HG02938 (cell line): ENCODE measurements at regions not wholly inside any gene's neighbourhood (a gene's known extent, or its start where the extent isn't known, plus 50 kb on each side); places are given as distances from the start of the nearest gene placed in this dataset.
"Not testable (repeated sequence)": the region's sequence is repeated elsewhere in the genome, so short reads cannot be mapped to it uniquely, and the experiment has no call there.

Source experiments
- ATAC-seq: cut with Tn5 transposase; IDR thresholded peaks from one replicate; pipeline ENCODE4 v1.9.1; 2021; ENCODE audit warnings: mild to moderate bottlenecking, moderate library complexity; ENCODE audit not compliant: unreplicated experiment

DNA sequence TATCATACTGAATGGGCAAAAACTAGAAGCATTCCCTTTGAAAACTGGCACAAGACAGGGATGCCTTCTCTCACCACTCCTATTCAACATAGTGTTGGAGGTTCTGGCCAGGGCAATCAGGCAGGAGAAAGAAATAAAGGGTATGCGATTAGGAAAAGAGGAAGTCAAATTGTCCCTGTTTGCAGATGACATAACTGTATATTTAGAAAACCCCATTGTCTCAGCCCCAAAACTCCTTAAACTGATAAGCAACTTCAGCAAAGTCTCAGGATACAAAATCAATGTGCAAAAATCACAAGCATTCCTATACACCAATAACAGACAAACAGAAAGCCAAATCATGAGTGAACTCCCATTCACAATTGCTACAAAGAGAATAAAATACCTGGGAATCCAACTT is 52.5 kb upstream of the CCDC71L start:
- ATAC-seq = not testable (repeated sequence)

GRCh38 chr7:106714590-106715442 is 53.9 kb upstream of the CCDC71L start:
- not testable (repeated sequence) for ATAC-seq

DNA sequence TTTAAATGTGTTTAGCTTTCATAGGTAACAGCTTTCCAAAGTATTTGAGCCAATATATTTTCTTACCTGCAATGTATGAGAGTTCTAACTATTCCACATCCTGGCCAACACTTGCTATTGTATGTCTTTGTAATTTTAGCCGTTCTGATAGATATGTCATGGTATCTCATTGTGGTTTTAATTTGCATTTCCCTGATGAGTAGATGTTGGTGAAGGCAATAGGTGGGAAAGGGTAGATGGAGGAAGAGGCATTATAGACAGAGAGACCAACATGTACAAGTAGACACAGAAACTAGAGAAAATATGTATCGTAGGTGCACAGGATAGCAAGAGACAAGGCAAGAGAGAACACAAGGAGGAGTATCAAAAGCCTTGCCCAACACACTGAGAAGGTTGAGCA is 54.8 kb upstream of the CCDC71L start:
- no peak for ATAC-seq

DNA sequence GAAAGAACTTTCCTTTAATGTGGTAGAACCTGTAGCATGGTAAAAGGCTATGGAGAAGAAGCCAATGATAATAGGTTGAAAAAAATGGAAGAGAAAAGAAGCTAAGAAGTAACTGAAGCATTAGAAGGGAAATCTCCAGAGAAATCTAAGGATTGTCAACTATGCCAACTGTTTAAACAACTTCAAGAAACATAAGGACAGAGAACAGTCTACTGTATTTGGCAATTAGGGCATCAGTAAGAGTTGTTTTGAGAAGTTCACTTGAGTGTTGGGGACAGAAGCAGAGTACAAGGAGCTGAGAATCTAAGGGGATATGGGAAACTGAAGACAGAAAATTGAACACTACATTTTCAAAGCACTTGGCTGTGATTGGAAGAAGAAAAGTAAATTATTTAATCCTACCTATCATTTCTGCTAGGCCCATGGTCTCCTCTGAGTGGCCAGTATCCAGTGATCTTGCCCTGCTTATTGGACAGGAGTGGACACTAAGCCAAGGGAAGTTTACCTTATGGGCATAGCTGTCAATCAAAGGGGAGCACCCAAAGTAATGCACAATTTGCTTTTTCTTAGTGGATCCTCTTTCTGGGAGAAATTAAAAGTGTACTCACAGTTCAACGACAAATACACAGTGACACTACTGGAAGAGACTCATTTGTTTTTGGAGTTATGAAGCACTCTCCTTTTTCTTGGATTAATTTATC is 56.4 kb upstream of the CCDC71L start:
- no peak for ATAC-seq

DNA sequence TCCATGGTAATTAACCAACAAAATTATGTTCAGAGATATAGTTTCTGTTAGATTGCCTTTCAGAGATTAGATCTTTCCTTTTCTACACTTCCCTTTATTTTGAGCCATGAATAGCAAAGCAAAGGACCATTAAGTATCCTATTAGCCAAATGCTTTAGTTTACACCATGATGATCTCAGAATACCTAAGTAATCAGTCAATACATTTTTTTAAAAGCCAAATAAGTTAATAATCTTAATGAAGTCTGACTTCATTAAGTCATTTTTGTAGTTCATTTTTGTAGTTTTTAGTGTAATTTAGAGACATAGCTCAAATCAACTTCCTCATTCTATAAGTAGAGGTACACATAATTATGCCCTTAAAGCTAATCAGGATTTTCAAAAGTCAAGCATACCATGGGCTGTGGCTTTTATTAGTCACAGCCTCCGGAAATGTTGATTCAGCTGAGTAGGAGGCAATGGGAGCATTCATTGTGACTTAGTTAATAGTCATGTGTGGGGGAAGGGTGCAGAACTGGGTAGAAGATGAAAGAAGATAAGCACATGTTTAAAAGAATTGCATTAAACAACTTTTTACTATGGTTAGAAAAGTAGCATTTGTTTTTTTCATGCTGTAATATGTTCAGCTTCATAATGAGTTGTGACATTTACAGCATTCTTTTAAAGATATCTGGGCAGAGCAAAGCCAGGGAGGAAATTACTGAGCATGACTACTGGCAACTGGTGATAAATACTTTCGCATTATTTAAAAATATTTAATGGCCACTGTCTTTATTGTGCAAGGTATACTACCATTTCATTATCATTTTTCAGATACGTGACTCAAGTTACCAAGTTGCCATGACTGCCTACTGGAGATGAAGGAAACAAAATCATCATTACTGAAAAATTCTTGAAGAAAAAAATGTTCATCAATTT is 57.3 kb upstream of the CCDC71L start:
- peak; percentile 87 for ATAC-seq

DNA sequence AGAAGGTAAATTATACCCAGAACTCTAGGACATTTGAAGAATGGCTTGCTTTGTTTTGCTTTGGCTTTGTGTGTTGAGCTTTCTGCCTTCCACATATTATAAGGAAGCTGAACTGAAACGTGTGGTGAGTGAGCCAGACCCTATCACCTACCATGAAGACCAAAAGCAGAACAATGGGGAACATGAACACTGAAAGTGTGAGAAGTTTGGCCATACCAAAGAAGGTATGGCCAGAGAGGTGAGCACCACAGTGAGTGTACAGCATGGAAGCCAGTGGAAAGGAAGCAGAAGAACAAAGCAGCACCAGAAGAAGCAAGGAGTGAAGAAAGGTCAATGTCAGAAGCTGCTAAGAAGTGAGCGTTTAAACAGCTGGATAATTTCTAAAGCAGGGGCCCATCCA is 59.7 kb upstream of the CCDC71L start:
- peak; percentile 44 for ATAC-seq

- ATAC-seq = no peak
Observed at GRCh38 chr7:106721816-106722785, 61.1 kb upstream of the CCDC71L start.

DNA sequence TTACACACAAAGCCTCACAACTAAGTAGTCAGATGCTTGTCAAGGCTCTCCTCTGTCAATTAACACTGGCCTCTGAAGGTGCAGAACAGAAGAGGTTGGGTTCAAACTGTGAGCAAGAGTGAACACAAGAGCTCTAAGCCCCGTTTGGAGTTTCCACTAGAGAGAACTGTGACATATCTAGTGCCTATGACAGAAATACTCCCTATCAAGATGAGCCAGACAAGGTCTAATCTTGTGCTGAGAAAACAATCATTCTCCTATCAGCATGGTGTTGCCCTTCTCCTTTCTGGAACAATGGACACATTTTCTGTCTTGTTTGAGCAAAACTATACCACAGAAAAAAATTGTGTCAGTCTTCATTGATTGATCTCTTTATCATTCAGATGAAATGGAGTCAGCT is 62.4 kb upstream of the CCDC71L start:
- no peak for ATAC-seq

- no peak for ATAC-seq
Observed at GRCh38 chr7:106729720-106730385, 68.9 kb upstream of the CCDC71L start.

DNA sequence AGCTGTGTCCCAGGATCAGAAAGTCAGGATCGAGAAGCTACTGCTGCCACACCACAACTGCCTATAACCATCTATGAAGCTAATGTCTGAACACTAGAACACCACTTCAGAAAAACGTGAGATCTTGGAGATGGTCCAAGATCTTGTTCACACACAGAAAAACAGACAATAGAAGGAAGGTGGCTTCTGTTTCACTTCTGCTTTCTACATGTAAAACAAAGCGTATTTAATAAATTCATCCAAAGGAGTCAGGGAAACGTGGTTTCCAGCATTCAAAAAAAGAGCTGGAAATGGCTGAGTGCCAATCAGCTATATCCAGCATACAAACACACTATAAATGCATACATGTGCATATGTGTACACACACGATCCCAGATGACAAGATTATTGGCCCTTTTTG is 70.2 kb upstream of the CCDC71L start:
- no peak for ATAC-seq

- no peak for ATAC-seq
Observed at GRCh38 chr7:106731646-106732444, 70.9 kb upstream of the CCDC71L start.

DNA sequence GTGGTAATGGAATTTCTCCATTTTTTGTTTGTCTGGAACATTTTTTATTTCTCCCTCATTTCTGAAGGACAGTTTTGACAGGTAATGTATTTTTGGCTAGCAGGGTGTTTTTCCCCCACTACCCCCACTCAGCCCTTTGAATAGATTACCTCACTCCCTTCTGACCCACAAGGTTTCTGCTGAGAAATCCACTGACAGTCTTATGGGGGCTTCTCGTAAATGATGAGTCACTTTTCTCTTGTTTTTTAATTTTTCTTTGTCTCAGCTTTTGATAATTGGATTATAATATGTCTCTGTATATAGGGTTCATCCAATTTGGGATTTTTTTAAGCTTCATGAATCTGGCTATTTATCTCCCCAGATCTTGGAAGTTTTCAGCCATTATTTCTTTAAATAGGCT is 74.7 kb upstream of the CCDC71L start:
- no peak for ATAC-seq

DNA sequence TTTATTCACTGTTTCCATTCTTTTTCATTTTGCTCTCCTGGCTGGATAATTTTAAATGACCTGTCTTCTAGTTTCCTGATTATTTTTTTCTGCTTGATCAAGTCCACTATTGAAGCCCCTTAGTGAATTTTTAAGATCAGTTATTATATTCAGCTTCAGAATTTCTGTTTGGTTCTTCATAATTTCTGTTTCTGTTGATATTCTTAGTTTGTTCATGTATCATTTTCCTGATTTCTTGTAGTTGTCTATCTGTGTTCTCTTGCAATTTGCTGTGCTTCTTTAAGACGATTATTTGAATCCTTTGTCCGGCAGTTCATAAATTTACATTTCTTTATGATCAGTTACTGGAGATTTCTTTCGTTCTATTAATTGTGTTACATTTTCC is 75.2 kb upstream of the CCDC71L start:
- ATAC-seq = no peak

DNA sequence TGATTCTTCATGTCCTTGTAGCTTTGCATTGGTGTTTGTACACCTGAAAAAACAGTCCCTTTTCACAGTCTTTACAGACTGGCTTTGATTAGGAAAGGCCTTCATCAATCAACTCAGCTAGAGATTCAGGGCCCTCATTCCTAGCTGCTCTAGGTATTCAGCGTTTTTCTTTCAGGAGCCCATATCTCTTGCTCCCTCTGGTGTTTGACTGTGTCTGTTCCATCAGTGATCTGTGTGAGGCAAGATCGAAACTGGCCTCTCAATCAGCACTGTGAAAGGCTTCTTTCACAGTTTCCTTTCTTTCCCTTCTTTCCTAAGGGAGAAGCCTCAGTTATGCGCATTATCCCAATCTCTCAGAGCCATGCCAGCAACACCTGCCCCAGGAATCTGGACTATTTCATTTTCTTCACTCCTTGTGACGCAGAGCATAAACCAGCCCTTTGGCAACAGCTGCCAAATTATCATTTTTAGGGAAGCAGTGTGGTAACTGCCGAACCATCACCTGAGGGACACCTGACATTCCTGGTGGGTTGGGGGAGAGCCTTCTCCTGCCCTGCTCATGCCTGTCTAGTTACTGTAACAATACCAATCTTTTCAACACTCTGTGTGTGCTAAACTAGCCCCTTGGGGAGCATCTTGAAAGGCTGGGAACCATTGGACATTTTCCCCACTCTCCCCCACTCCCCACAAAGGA is 75.7 kb upstream of the CCDC71L start:
- peak; percentile 83 for ATAC-seq

DNA sequence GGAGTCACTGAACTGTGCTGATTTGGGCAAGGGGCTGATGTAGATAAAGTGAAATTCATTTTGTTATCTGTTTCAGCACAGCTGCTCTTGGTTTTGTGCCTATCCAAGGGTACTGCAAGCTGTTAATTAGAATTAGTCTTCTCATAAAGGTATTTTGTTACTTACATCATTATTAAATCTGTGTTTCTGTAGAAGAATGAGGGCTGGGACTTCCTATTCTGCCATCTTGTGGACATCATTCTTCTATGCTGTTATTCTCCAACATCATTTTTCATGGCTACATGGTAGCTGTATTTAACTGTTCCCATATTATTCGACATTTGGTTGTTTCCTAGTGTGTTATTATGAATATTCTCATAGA is 76.2 kb upstream of the CCDC71L start:
- no peak for ATAC-seq

DNA sequence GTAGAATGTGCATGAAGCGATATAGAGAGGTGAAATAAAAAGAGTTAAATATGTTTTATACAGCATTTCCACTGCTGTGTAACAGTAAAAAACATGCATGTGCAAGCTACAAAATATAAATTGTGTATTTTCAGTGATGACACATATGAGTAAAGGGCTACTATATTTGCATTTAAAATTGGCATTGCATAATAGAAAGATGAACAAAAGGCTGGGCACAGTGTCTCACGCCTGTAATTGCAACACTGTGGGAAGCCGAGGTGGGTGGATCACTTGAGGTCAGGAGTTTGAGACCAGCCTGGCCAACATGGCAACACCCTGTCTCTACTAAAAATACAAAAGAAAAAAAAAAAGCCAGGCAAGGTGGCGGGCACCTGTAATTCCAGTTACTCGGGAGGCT is 79.8 kb upstream of the CCDC71L start:
- ATAC-seq = no peak

GRCh38 chr7:106744563-106745091 is 83.7 kb upstream of the CCDC71L start:
- no peak for ATAC-seq

- not testable (repeated sequence) for ATAC-seq
Observed at GRCh38 chr7:106747301-106747700, 86.3 kb upstream of the CCDC71L start.
